ENCODE measurements at regions not wholly inside any gene's neighbourhood (a gene's known extent, or its start where the extent isn't known, plus 50 kb on each side); places are given as distances from the start of the nearest gene placed in this dataset.
A peak's percentile ranks its signal among the peaks of the same experiment; 100 is the strongest.

- Mint-ChIP-seq H3K27me3 (ENCODE audit: insufficient read depth, low read depth, poor library complexity) (peaks cover 6% of the 10 kb centered on the region), H3K4me3 (no peak overlapping the region), H3K9me3 (peaks cover 3% of the 10 kb centered on the region; the same call in 2 of the 3 replicates), H3K36me3 (ENCODE audit: low read depth) (no peaks in the 10 kb centered on the region), H3K27ac (no peak overlapping the region), H3K4me1 (no peaks in the 10 kb centered on the region)
- H3F3A ChIP-seq (replicated peaks; ENCODE audit: low read depth), result no peaks in the 10 kb centered on the region
- 0 out of 2 replicates have a peak, but pooled peaks cover 7% of the 10 kb centered on the region for H3K9me2 ChIP-seq (ENCODE audit: insufficient read depth)
- H4K20me1 ChIP-seq (replicated peaks; ENCODE audit: insufficient read depth), result no peaks in the 10 kb centered on the region
- no peak overlapping the region for H2AFZ ChIP-seq
- no peak overlapping the region for H3K4me2 ChIP-seq
- ATAC-seq, result no peak
- no peak overlapping the region for H3K27ac ChIP-seq (ENCODE audit: low read depth)
- no peak overlapping the region for H3K4me3 ChIP-seq
- no peaks in the 10 kb centered on the region for H3K36me3 ChIP-seq (ENCODE audit: insufficient read depth)
- H3K79me2 ChIP-seq (replicated peaks; ENCODE audit: insufficient read depth), result no peaks in the 10 kb centered on the region
- no peaks in the 10 kb centered on the region for H3K27me3 ChIP-seq (ENCODE audit: insufficient read depth)
- no peak for DNase-seq (ENCODE audit: low spot score)
- TF ChIP-seq NANOG (IDR thresholded peaks at IDR 0.05; ENCODE audit: borderline replicate concordance) (no peak), JUNB (IDR thresholded peaks at IDR 0.05; ENCODE audit: unreplicated experiment) (no peak), POLR2AphosphoS5 (IDR thresholded peaks at IDR 0.05; ENCODE audit: low read depth) (no peak), ZNF331 (CRISPR knock-in tag; IDR thresholded peaks at IDR 0.05; ENCODE audit: low read depth) (no peak), ZNF462 (CRISPR knock-in tag; IDR thresholded peaks at IDR 0.05) (no peak), EZH2phosphoT487 (IDR thresholded peaks at IDR 0.05; ENCODE audit: unreplicated experiment) (no peak), CREB1 (CRISPR knock-in tag; IDR thresholded peaks at IDR 0.05; ENCODE audit: low read depth) (no peak)
- H3K4me1 ChIP-seq (ENCODE audit: insufficient read depth), result no peaks in the 10 kb centered on the region; the same call in 1 of the 2 replicates
Measured at GRCh38 chr12:118521036-118521370, 144.6 kb downstream of the SUDS3 start.

GRCh38 chr12:118524446-118524845, 148.1 kb downstream of the SUDS3 start:
- H3K27ac Mint-ChIP-seq, result no peak overlapping the region
- Histone ChIP-seq H3K27me3 (ENCODE audit: insufficient read depth) (no peaks in the 10 kb centered on the region), H2AFZ (peak overlapping the region; percentile 74), H3K27ac (ENCODE audit: low read depth) (no peak overlapping the region), H3K79me2 (replicated peaks; ENCODE audit: insufficient read depth) (no peaks in the 10 kb centered on the region), H3K4me1 (ENCODE audit: insufficient read depth) (no peaks in the 10 kb centered on the region; the same call in 1 of the 2 replicates), H3K36me3 (ENCODE audit: insufficient read depth) (no peaks in the 10 kb centered on the region), H3F3A (replicated peaks; ENCODE audit: low read depth) (no peaks in the 10 kb centered on the region), H3K4me2 (no peak overlapping the region), H4K20me1 (replicated peaks; ENCODE audit: insufficient read depth) (no peaks in the 10 kb centered on the region), H3K4me3 (no peak overlapping the region), H3K9me2 (ENCODE audit: insufficient read depth) (peaks cover 18% of the 10 kb centered on the region; the same call in 1 of the 2 replicates)
- H3K27me3 Mint-ChIP-seq (ENCODE audit: insufficient read depth, low read depth, poor library complexity), result peaks cover 2% of the 10 kb centered on the region
- no peaks in the 10 kb centered on the region; the same call in 2 of the 3 replicates for H3K9me3 Mint-ChIP-seq
- no peaks in the 10 kb centered on the region for H3K36me3 Mint-ChIP-seq (ENCODE audit: low read depth)
- no peak for DNase-seq (ENCODE audit: low spot score)
- ATAC-seq, result no peak
- no peak overlapping the region for H3K4me3 Mint-ChIP-seq
- H3K4me1 Mint-ChIP-seq, result no peaks in the 10 kb centered on the region
- TF ChIP-seq EZH2 (IDR thresholded peaks at IDR 0.05; ENCODE audit: low read depth, unreplicated experiment), result no peak
- no peak for TF ChIP-seq ZNF331 (CRISPR knock-in tag; IDR thresholded peaks at IDR 0.05; ENCODE audit: low read depth)
- TF ChIP-seq REST (IDR thresholded peaks at IDR 0.05; ENCODE audit: unreplicated experiment), result no peak
- no peak for TF ChIP-seq CREB1 (CRISPR knock-in tag; IDR thresholded peaks at IDR 0.05; ENCODE audit: low read depth)

All from GM23338 (cell line).